ENCODE measurements at regions not wholly inside any gene's neighbourhood (a gene's known extent, or its start where the extent isn't known, plus 50 kb on each side); places are given as distances from the start of the nearest gene placed in this dataset.

DNA sequence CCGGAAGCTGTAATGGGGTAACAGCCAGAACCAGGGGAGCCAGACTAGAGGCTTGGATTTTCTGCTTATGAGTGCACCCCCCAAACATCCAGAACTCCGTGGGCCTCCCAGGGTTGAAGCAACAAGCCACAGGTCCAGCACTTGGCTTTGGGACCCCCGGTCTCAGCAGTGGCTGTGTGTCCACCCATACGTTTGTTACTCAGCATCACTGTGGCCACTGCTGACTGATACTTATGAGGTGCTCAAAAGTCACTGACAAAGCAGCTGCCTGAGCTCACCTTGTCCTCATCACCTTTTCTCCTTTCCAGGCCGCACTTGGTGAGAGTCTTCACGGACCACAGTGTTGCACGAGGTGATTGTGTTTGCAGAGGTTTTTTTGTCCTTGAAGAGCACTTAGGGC is 145.6 kb upstream of the RFLNA start:
- H2AFZ ChIP-seq (ENCODE audit: low read length), result no peak overlapping the region
- H3K4me3 ChIP-seq (ENCODE audit: extremely low read depth in 1 of 4, insufficient read depth in 2 of 4, low read depth in 3 of 4, low read length in 4 of 4), result no peak overlapping the region
- H3K79me1 ChIP-seq (ENCODE audit: low read depth, low read length), result no peaks in the 10 kb centered on the region
- peak overlapping the region; percentile 75; the same call in 1 of the 2 replicates for H2AK5ac ChIP-seq (ENCODE audit: low read depth, low read length)
- H2BK5ac ChIP-seq (ENCODE audit: low read depth, low read length), result peak overlapping the region; percentile 79; the same call in 1 of the 2 replicates
- H3K23me2 ChIP-seq (ENCODE audit: low read depth, low read length), result no peaks in the 10 kb centered on the region; the same call in 1 of the 2 replicates
- peak overlapping the region; percentile 50 for H4K91ac ChIP-seq (replicated peaks; ENCODE audit: insufficient read length, low read length)
- H3K18ac ChIP-seq (ENCODE audit: extremely low read depth, low read length), result peak overlapping the region; percentile 7
- H4K20me1 ChIP-seq (replicated peaks in 1 of 2; ENCODE audit: control insufficient read depth in 1 of 2, insufficient read depth in 2 of 2, low read length in 2 of 2), result no peaks in the 10 kb centered on the region
- peaks cover 0 to 17% (median 8%) of the 10 kb centered on the region in 4 experiments; a peak in 4 of 7 replicates for H3K4me1 ChIP-seq (replicated peaks in 1 of 4; ENCODE audit: control insufficient read depth in 3 of 4, insufficient read depth in 4 of 4, low read length in 3 of 4)
- FAIRE-seq (no peak), DNase-seq (ENCODE audit: low read depth in 1 of 2, low spot score in 2 of 2) (no peak)
- TF ChIP-seq SP1 (IDR thresholded peaks at IDR 0.05; ENCODE audit: low read depth, low read length), result no peak
- no peak for TF ChIP-seq CTBP2 (IDR thresholded peaks at IDR 0.05; ENCODE audit: borderline replicate concordance, insufficient read depth, insufficient read length, low read length)
- TF ChIP-seq GTF2F1 (IDR thresholded peaks at IDR 0.05; ENCODE audit: borderline replicate concordance, low read depth, low read length), result no peak
- no peak for TF ChIP-seq TBP (IDR thresholded peaks at IDR 0.05; ENCODE audit: low read depth, low read length)
- no peak overlapping the region for H3K14ac ChIP-seq (ENCODE audit: insufficient read length)
- no peak overlapping the region for H3K56ac ChIP-seq (replicated peaks; ENCODE audit: insufficient read length, low read depth, low read length)
- peak overlapping the region; percentile 88 for H2BK20ac ChIP-seq (ENCODE audit: low read length)
- peak overlapping the region; percentile 96 for H2BK12ac ChIP-seq (ENCODE audit: low read depth, low read length)
- no peak overlapping the region; the same call in 1 of the 2 replicates for H4K8ac ChIP-seq (ENCODE audit: extremely low read depth, insufficient read depth, low read length)
- peaks cover 0 to 2% (median 0%) of the 10 kb centered on the region in 4 experiments; a peak in 2 of 7 replicates for H3K27me3 ChIP-seq (replicated peaks in 1 of 4; ENCODE audit: control insufficient read depth in 3 of 4, extremely low read depth in 1 of 4, insufficient read depth in 3 of 4, low read length in 3 of 4)
- no peak overlapping the region for H3K9ac ChIP-seq (replicated peaks in 1 of 4; ENCODE audit: extremely low read depth in 1 of 4, low read depth in 3 of 4, low read length in 3 of 4)
- no peaks in the 10 kb centered on the region; a peak in 1 of 8 replicates for H3K36me3 ChIP-seq (ENCODE audit: control insufficient read depth in 2 of 4, insufficient read depth in 4 of 4, low read length in 3 of 4)
- no peak overlapping the region for H2BK120ac ChIP-seq (replicated peaks; ENCODE audit: low read depth, low read length)
- CTCF ChIA-PET (ENCODE audit: partially characterized antibody), result interaction anchor here (0.6 to 2.8 kb wide), 7 partner anchors 8 to 356 kb away, joined by 3 to 12 read pairs (median 5); no protein-coding TSS in a partner anchor
- H3K79me2 ChIP-seq (ENCODE audit: control insufficient read depth in 1 of 2, insufficient read depth in 2 of 2, low read length in 2 of 2), result no peaks in the 10 kb centered on the region
- no peak overlapping the region for H3K27ac ChIP-seq (ENCODE audit: low read depth, low read length)
- H4K5ac ChIP-seq (ENCODE audit: insufficient read length, low read depth, low read length), result no peak overlapping the region
- no peak overlapping the region for H3K4me2 ChIP-seq (ENCODE audit: insufficient read depth in 1 of 2, low read depth in 2 of 2, low read length in 2 of 2)
- WGBS, 2 experiments (ENCODE audit: extremely low coverage in 1 of 2, insufficient coverage in 1 of 2, insufficient read length in 1 of 2, insufficient replicate concordance in 2 of 2, low coverage in 1 of 2, low lambda C conversion rate in 2 of 2, missing lambda C conversion rate in 1 of 2), result 82% methylated on average over 7 of the region's 7 CpGs; no CpG with 5 or more reads in 1 of the 2 experiments
- H3K4ac ChIP-seq (replicated peaks; ENCODE audit: insufficient read length, low read depth, low read length), result no peak overlapping the region
- no peak overlapping the region for H2BK15ac ChIP-seq (ENCODE audit: low read length)
- H3K9me3 ChIP-seq (ENCODE audit: insufficient read depth in 2 of 2, low read depth in 1 of 2, low read length in 1 of 2), result peaks cover 4% of the 10 kb centered on the region in 2 experiments; a peak in 3 of 4 replicates
- POLR2A ChIA-PET (ENCODE audit: partially characterized antibody), result interaction anchor here (1.3 to 2.1 kb wide), 4 partner anchors 8 to 28 kb away, joined by 5 to 8 read pairs (median 6); no protein-coding TSS in a partner anchor
- no peak overlapping the region for H3K23ac ChIP-seq (ENCODE audit: insufficient read length)
